Neural cell (in vitro differentiated cells): ENCODE measurements at regions not wholly inside any gene's neighbourhood (a gene's known extent, or its start where the extent isn't known, plus 50 kb on each side); places are given as distances from the start of the nearest gene placed in this dataset.

Experiments
- H2AFZ ChIP-seq: fragments of 200-600, 300-800 bp; sonication (generic), shearing (Covaris generic); 2 replicates; pipeline ENCODE4 v1.6.0; 2014; ENCODE audit warnings: low read depth, mild to moderate bottlenecking, antibody characterized with exemption, low read length, moderate library complexity
- H3F3A ChIP-seq: fragments of 200-600 bp; shearing (Covaris generic); 2 replicates; pipeline ENCODE4 v1.6.1; 2016; ENCODE audit warnings: mild to moderate bottlenecking, moderate library complexity, mixed read lengths, antibody characterized with exemption, low read length; ENCODE audit not compliant: insufficient read depth, poor library complexity, severe bottlenecking
- H3K27ac ChIP-seq: fragments of 200-600, 300-800 bp; sonication (generic), shearing (Covaris generic); 2 replicates; pipeline ENCODE4 v1.5.1; 2014; ENCODE audit warnings: mild to moderate bottlenecking, low read length, moderate library complexity
- H3K27me3 ChIP-seq: fragments of 300-800, 200-600 bp; sonication (generic), shearing (Covaris generic); 2 replicates; pipeline ENCODE4 v1.6.0; 2014; ENCODE audit warnings: mild to moderate bottlenecking, low read depth, low read length, moderate library complexity; ENCODE audit not compliant: insufficient read depth
- H3K36me3 ChIP-seq: fragments of 300-800, 200-600 bp; sonication (generic), shearing (Covaris generic); 2 replicates; pipeline ENCODE4 v1.5.1; 2014; ENCODE audit warnings: mild to moderate bottlenecking, antibody characterized with exemption, low read length, moderate library complexity; ENCODE audit not compliant: insufficient read depth
- H3K4me2 ChIP-seq: fragments of 300-800, 200-600 bp; sonication (generic), shearing (Covaris generic); 2 replicates; pipeline ENCODE4 v1.6.0; 2014; ENCODE audit warnings: mild to moderate bottlenecking, low read length
- H3K4me3 ChIP-seq: fragments of 300-800, 200-600 bp; sonication (generic), shearing (Covaris generic); 2 replicates; pipeline ENCODE4 v1.5.1; 2014; ENCODE audit warnings: mild to moderate bottlenecking, low read length, moderate library complexity
- H3K79me2 ChIP-seq: fragments of 200-600 bp; shearing (Covaris generic); replicated peaks from 2 replicates; pipeline ENCODE4 v1.6.0; 2014; ENCODE audit warnings: mild to moderate bottlenecking, low read length, moderate library complexity; ENCODE audit not compliant: insufficient read depth
- H3K9ac ChIP-seq: fragments of 300-800, 200-600 bp; sonication (generic), shearing (Covaris generic); 2 replicates; pipeline ENCODE4 v1.6.1; 2016; ENCODE audit warnings: mild to moderate bottlenecking, low read length, mixed read lengths
- H3K9me2 ChIP-seq: fragments of 200-600 bp; shearing (Covaris generic); 2 replicates; pipeline ENCODE4 v1.6.1; 2016; ENCODE audit warnings: mild to moderate bottlenecking, low read length, mixed read lengths; ENCODE audit not compliant: insufficient read depth
- H3K9me3 ChIP-seq: fragments of 200-600, 300-800 bp; sonication (generic), shearing (Covaris generic); 2 replicates; pipeline ENCODE4 v1.6.1; 2016; ENCODE audit warnings: mild to moderate bottlenecking, mixed run types, low read length, moderate library complexity, mixed read lengths
- H4K20me1 ChIP-seq: fragments of 200-600 bp; shearing (Covaris generic); 2 replicates; pipeline ENCODE4 v1.6.1; 2016; ENCODE audit warnings: mild to moderate bottlenecking, mixed run types; ENCODE audit not compliant: insufficient read depth
- EP300 ChIP-seq: fragments of 450-650 bp; conservative IDR thresholded peaks from 2 replicates; pipeline ENCODE4 v1.6.1; 2014; ENCODE audit warnings: antibody characterized with exemption, mild to moderate bottlenecking, moderate library complexity; ENCODE audit not compliant: poor library complexity, severe bottlenecking
- EZH2 ChIP-seq: fragments of 200-600, 300-800 bp; shearing (Covaris generic), sonication (generic); IDR thresholded peaks from 2 replicates; pipeline ENCODE4 v1.6.1; 2014; ENCODE audit warnings: antibody characterized with exemption, low read length, borderline replicate concordance, mild to moderate bottlenecking; ENCODE audit not compliant: insufficient read depth, poor library complexity, severe bottlenecking
- MXI1 ChIP-seq: fragments of 450-650 bp; conservative IDR thresholded peaks from 2 replicates; pipeline ENCODE4 v1.6.1; 2014; ENCODE audit warnings: antibody characterized with exemption, mild to moderate bottlenecking; ENCODE audit not compliant: poor library complexity, severe bottlenecking
- POLR2AphosphoS5 ChIP-seq: IDR thresholded peaks from 2 replicates; pipeline ENCODE4 v1.6.1; 2012
- RAD21 ChIP-seq: fragments of 450-650 bp; conservative IDR thresholded peaks from 2 replicates; pipeline ENCODE4 v1.6.1; 2014; ENCODE audit warnings: antibody characterized with exemption, mild to moderate bottlenecking, moderate library complexity
- SMC3 ChIP-seq: fragments of 450-650 bp; conservative IDR thresholded peaks from 2 replicates; pipeline ENCODE4 v1.6.1; 2014; ENCODE audit warnings: antibody characterized with exemption, mild to moderate bottlenecking, moderate library complexity; ENCODE audit not compliant: poor library complexity
- TAF1 ChIP-seq: IDR thresholded peaks from 2 replicates; pipeline ENCODE4 v1.6.1; 2012; ENCODE audit warnings: low read depth
- TF ChIP-seq, protein P1 (sequence below): IDR thresholded peaks from 2 replicates; pipeline ENCODE4 v1.6.1; 2012; ENCODE audit warnings: borderline replicate concordance
- TF ChIP-seq, protein P2 (sequence below): fragments of 450-650 bp; IDR thresholded peaks from 2 replicates; pipeline ENCODE4 v1.5.1; 2014; ENCODE audit warnings: antibody characterized with exemption, mild to moderate bottlenecking, moderate library complexity; ENCODE audit not compliant: poor library complexity, severe bottlenecking

DNA sequence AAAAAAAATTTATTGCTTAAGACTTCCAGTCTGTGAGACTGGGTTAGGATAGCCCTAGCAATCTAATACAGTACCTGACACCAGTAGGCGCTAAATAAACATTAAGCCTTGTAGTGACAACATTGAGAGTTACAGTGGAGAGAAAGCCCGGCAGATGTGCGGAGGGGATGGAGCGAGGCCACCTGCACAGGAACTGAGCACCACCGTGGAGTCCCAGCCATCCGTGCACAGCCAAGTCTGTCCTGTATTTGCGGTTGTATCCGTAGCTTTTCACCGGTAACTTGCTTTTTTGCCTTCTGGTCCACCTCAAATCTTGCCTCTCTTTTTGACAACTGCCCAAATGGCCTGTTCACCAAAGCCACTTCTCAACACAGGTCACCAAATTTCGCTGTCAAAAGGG, 260.1 kb downstream of the GPATCH2 start:
- H3K4me3 ChIP-seq = no peak overlapping the region
- no peaks in the 10 kb centered on the region for H3K79me2 ChIP-seq
- H3K27ac ChIP-seq = no peak overlapping the region
- no peaks in the 10 kb centered on the region for H3K27me3 ChIP-seq
- no peaks in the 10 kb centered on the region for H4K20me1 ChIP-seq
- no peaks in the 10 kb centered on the region for H3K36me3 ChIP-seq
- H3F3A ChIP-seq = no peaks in the 10 kb centered on the region
- H3K9ac ChIP-seq = no peak overlapping the region
- TF ChIP-seq, protein P1, sequence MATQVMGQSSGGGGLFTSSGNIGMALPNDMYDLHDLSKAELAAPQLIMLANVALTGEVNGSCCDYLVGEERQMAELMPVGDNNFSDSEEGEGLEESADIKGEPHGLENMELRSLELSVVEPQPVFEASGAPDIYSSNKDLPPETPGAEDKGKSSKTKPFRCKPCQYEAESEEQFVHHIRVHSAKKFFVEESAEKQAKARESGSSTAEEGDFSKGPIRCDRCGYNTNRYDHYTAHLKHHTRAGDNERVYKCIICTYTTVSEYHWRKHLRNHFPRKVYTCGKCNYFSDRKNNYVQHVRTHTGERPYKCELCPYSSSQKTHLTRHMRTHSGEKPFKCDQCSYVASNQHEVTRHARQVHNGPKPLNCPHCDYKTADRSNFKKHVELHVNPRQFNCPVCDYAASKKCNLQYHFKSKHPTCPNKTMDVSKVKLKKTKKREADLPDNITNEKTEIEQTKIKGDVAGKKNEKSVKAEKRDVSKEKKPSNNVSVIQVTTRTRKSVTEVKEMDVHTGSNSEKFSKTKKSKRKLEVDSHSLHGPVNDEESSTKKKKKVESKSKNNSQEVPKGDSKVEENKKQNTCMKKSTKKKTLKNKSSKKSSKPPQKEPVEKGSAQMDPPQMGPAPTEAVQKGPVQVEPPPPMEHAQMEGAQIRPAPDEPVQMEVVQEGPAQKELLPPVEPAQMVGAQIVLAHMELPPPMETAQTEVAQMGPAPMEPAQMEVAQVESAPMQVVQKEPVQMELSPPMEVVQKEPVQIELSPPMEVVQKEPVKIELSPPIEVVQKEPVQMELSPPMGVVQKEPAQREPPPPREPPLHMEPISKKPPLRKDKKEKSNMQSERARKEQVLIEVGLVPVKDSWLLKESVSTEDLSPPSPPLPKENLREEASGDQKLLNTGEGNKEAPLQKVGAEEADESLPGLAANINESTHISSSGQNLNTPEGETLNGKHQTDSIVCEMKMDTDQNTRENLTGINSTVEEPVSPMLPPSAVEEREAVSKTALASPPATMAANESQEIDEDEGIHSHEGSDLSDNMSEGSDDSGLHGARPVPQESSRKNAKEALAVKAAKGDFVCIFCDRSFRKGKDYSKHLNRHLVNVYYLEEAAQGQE = no peak
- TF ChIP-seq MXI1 (no peak), SMC3 (no peak), EP300 (no peak), TAF1 (no peak), POLR2AphosphoS5 (no peak), EZH2 (no peak), RAD21 (no peak)
- TF ChIP-seq, protein P2, sequence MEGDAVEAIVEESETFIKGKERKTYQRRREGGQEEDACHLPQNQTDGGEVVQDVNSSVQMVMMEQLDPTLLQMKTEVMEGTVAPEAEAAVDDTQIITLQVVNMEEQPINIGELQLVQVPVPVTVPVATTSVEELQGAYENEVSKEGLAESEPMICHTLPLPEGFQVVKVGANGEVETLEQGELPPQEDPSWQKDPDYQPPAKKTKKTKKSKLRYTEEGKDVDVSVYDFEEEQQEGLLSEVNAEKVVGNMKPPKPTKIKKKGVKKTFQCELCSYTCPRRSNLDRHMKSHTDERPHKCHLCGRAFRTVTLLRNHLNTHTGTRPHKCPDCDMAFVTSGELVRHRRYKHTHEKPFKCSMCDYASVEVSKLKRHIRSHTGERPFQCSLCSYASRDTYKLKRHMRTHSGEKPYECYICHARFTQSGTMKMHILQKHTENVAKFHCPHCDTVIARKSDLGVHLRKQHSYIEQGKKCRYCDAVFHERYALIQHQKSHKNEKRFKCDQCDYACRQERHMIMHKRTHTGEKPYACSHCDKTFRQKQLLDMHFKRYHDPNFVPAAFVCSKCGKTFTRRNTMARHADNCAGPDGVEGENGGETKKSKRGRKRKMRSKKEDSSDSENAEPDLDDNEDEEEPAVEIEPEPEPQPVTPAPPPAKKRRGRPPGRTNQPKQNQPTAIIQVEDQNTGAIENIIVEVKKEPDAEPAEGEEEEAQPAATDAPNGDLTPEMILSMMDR = no peak
- no peak overlapping the region for H2AFZ ChIP-seq
- no peaks in the 10 kb centered on the region for H3K9me2 ChIP-seq
- no peak overlapping the region for H3K4me2 ChIP-seq
- no peaks in the 10 kb centered on the region for H3K9me3 ChIP-seq

DNA sequence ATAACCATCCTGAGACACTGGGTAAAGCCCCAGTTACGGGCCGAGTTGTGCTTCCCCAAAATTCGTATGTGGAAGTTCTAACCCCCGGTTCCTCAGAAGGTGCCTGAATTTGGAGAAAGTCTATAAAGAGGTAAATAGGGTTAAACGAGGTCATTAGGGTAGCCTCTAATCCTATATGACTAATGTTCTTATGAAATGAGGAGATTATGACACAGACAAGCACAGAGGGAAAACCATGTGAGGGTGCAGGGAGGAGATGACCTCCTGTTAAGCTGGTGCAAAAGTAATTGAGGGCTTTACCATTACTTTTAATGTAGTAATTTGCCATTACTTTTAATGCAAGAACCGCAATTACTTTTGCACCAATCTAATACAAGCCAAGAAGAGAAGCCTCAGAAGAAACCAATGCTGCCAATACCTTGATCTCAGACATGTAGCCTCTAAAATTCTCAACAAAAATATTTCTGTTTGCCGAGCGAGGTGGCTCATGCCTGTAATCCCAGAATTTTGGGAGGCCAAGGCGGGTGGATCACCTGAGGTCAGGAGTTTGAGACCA, 260.8 kb downstream of the GPATCH2 start:
- H4K20me1 ChIP-seq = no peaks in the 10 kb centered on the region
- no peak overlapping the region for H3K27ac ChIP-seq
- no peaks in the 10 kb centered on the region for H3K9me2 ChIP-seq
- H3F3A ChIP-seq = no peaks in the 10 kb centered on the region
- no peak overlapping the region for H3K9ac ChIP-seq
- no peak overlapping the region for H3K4me2 ChIP-seq
- H3K27me3 ChIP-seq = no peaks in the 10 kb centered on the region
- TF ChIP-seq EP300 = no peak
- no peak for TF ChIP-seq SMC3
- no peak for TF ChIP-seq RAD21
- TF ChIP-seq, protein P2 = no peak
- TF ChIP-seq, protein P1 = no peak
- TF ChIP-seq TAF1 = no peak
- no peak for TF ChIP-seq EZH2
- TF ChIP-seq MXI1 = no peak
- no peak for TF ChIP-seq POLR2AphosphoS5
- H2AFZ ChIP-seq = no peak overlapping the region
- H3K4me3 ChIP-seq = no peak overlapping the region
- H3K36me3 ChIP-seq = no peaks in the 10 kb centered on the region
- no peaks in the 10 kb centered on the region for H3K79me2 ChIP-seq
- no peaks in the 10 kb centered on the region for H3K9me3 ChIP-seq
